ENCODE measurements at regions not wholly inside any gene's neighbourhood (a gene's known extent, or its start where the extent isn't known, plus 50 kb on each side); places are given as distances from the start of the nearest gene placed in this dataset.

GRCh38 chr13:97111756-97112155 is 110.4 kb upstream of the MBNL2 start:
- TF ChIP-seq CTCF (IDR thresholded peaks at IDR 0.05; ENCODE audit: poor library complexity) (no peak), EZH2 (IDR thresholded peaks at IDR 0.05; ENCODE audit: borderline replicate concordance) (no peak), EZH2phosphoT487 (IDR thresholded peaks at IDR 0.05; ENCODE audit: low read depth, severe bottlenecking, unreplicated experiment) (no peak)

Measured in hepatocyte (in vitro differentiated cells).